ENCODE measurements at regions not wholly inside any gene's neighbourhood (a gene's known extent, or its start where the extent isn't known, plus 50 kb on each side); places are given as distances from the start of the nearest gene placed in this dataset.
"Not testable (repeated sequence)": the region's sequence is repeated elsewhere in the genome, so short reads cannot be mapped to it uniquely, and the experiment has no call there.

GRCh38 chr12:23359975-23360701 is 589.3 kb downstream of the SOX5 start:
- TF ChIP-seq CTCF (IDR thresholded peaks at IDR 0.05; ENCODE audit: borderline replicate concordance, insufficient read depth, low read depth, low read length): no peak
- no peak overlapping the region for H3K4me3 ChIP-seq (ENCODE audit: low read depth, low read length)

GRCh38 chr12:23361971-23362370 is 587.5 kb downstream of the SOX5 start:
- no peak overlapping the region for H3K4me3 ChIP-seq (ENCODE audit: low read depth, low read length)
- no peak for TF ChIP-seq CTCF (IDR thresholded peaks at IDR 0.05; ENCODE audit: borderline replicate concordance, insufficient read depth, low read depth, low read length)

- no peak for TF ChIP-seq CTCF (IDR thresholded peaks at IDR 0.05; ENCODE audit: borderline replicate concordance, insufficient read depth, low read depth, low read length)
- H3K4me3 ChIP-seq (ENCODE audit: low read depth, low read length): no peak overlapping the region
Observed at GRCh38 chr12:23368590-23368989, 580.9 kb downstream of the SOX5 start.

- no peak for TF ChIP-seq CTCF (IDR thresholded peaks at IDR 0.05; ENCODE audit: borderline replicate concordance, insufficient read depth, low read depth, low read length)
- H3K4me3 ChIP-seq (ENCODE audit: low read depth, low read length): no peak overlapping the region
Observed at GRCh38 chr12:23375621-23376020, 573.8 kb downstream of the SOX5 start.

- H3K4me3 ChIP-seq (ENCODE audit: low read depth, low read length): no peak overlapping the region
- TF ChIP-seq CTCF (IDR thresholded peaks at IDR 0.05; ENCODE audit: borderline replicate concordance, insufficient read depth, low read depth, low read length): no peak
Observed at GRCh38 chr12:23376238-23376637, 573.2 kb downstream of the SOX5 start.

- H3K4me3 ChIP-seq (ENCODE audit: low read depth, low read length): no peak overlapping the region
Observed at GRCh38 chr12:23380419-23381100, 568.9 kb downstream of the SOX5 start.

GRCh38 chr12:23388898-23389297 is 560.6 kb downstream of the SOX5 start:
- H3K4me3 ChIP-seq (ENCODE audit: low read depth, low read length): not testable (repeated sequence)

More at GRCh38 chr12:23380419-23381100, 568.9 kb downstream of the SOX5 start:
- no peak for TF ChIP-seq CTCF (IDR thresholded peaks at IDR 0.05; ENCODE audit: borderline replicate concordance, insufficient read depth, low read depth, low read length)

GRCh38 chr12:23389315-23389714 is 560.2 kb downstream of the SOX5 start:
- H3K4me3 ChIP-seq (ENCODE audit: low read depth, low read length): not testable (repeated sequence)
